GM12873 (cell line): ENCODE measurements at regions not wholly inside any gene's neighbourhood (a gene's known extent, or its start where the extent isn't known, plus 50 kb on each side); places are given as distances from the start of the nearest gene placed in this dataset.

ENCODE experiments used
- TF ChIP-seq, protein P1 (sequence below): IDR thresholded peaks from 2 replicates; pipeline ENCODE4 v1.5.1; 2012; ENCODE audit warnings: low read depth, mild to moderate bottlenecking, moderate library complexity, low read length, control low read depth; ENCODE audit not compliant: insufficient read depth; ENCODE audit errors: missing control alignments

DNA sequence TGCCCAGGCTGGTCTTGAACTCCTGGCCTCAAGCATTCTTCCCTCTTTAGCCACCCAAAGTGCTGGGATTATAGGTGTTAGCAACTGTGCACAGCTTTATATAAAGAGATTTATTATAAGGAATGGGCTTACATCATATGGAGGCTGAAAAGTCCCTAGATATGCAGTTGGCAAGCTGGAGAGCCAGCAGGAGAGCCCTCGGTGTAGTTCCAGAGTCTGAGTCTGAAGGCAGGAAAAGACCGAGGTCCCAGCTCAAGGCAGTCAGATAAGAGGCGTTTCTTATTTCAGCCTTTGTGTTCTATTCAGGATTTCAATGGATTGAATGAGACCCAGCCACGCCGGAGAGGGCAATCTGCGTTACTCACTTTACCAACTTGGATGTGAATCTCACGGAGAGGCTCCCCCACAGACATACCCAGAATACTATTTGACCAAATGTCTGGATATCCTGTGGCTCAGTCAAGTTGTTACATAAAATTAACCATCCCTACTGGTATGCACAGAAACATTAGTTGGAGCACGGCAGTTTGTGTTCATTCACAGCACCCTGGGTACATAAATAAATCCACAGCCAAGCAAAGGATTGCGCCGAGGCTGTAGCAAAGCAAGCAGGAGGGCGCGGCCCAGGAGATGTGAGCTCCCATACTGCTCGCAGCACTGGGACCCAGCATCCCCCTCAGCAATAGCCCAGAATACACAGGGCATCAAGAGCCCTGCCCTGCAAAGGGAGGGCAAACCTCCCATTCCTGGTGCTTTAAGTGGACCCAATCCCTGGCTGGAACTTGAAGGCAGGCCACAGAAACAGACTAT lies 158.4 kb upstream of the ZNF32 start:
- TF ChIP-seq, protein P1, sequence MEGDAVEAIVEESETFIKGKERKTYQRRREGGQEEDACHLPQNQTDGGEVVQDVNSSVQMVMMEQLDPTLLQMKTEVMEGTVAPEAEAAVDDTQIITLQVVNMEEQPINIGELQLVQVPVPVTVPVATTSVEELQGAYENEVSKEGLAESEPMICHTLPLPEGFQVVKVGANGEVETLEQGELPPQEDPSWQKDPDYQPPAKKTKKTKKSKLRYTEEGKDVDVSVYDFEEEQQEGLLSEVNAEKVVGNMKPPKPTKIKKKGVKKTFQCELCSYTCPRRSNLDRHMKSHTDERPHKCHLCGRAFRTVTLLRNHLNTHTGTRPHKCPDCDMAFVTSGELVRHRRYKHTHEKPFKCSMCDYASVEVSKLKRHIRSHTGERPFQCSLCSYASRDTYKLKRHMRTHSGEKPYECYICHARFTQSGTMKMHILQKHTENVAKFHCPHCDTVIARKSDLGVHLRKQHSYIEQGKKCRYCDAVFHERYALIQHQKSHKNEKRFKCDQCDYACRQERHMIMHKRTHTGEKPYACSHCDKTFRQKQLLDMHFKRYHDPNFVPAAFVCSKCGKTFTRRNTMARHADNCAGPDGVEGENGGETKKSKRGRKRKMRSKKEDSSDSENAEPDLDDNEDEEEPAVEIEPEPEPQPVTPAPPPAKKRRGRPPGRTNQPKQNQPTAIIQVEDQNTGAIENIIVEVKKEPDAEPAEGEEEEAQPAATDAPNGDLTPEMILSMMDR: no peak

DNA sequence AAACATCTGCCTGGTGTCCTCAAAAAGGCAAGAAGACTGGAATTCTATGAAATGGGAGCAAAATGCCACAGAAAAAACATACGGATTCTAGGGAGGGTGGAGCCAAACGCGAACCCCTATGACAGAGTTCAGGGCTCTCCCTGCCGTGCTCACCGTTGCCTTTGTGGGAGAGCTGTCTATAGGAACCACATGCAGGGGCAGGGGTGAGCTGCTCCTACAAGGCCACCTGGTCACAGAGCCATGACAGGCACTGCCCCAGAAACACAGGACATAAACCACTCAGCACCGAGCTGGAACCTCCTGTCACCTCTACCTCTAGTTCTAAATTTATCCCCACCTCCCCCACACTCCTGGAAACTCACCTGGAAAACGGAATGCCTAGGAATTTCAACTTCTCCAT lies 155.1 kb upstream of the ZNF32 start:
- TF ChIP-seq, protein P1: no peak

DNA sequence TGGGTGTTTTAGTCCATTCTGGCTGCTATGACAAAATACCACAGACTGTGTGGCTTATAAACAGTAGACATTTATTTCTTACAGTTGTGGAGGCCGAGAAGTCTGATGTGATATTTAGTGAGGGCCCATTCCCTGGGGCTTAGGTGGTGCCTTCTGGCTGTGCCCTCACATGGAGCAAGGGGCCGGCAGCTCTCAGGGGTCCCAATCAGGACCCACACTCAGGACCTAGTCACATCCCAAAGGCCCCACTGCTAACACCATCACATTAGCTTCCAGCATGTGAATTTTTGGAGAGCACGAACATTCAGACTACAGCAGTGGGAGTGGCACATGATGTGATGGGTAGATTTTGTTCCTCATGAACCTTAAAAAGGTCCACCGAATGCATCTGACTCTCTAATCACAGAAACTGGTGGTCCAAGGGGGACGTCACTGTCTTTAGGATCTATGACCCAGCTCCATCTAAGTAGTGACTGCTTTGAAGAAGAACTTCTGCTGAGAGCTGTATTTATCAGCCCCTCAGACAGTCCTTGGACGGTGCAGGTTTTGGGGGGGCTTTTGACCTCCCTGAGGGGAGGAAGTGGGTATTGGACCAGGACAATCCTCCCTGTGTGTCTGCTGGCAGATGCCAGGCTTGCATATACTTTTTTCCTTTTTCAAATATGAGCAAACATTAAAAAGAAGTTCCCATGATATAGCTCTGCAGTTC lies 154.5 kb upstream of the ZNF32 start:
- TF ChIP-seq, protein P1: no peak

DNA sequence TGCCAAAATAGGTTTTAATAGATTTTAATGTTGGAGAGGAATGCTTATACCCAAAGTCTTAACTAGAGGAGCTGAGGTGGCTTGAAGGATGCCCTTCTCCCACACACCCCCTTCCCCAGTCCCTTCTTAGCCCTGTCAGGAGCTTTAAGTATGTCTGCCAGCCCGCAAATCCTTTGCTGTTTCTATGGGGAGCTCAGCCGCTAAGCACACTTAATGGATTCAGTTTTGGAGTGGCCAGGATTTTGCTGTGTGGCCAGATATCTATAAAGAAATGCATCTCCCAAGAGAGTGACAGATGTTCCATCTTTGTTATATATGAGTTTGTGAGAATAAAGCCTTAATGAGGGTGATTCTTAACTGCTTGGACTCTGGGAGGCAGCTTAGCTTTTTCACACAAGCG lies 152.9 kb upstream of the ZNF32 start:
- TF ChIP-seq, protein P1: no peak

DNA sequence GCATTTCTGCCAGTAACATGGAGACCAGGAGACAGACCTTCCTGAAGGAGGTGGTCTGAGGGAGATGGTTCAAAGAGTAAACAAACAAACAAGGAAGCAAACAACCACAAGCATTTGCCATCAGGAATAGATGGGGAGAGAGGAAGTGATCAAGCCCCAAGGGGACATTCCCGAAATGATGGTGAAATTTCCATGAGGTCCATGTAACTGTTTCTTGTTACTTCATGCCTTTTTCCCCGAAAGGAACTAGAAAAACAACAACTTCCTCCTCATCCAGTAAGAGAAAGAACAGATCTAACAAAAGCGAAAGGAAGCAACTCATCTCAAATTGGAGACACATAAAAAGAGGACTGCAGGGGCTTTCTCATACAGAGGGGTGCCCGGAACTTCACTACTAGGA lies 152.5 kb upstream of the ZNF32 start:
- TF ChIP-seq, protein P1: no peak

DNA sequence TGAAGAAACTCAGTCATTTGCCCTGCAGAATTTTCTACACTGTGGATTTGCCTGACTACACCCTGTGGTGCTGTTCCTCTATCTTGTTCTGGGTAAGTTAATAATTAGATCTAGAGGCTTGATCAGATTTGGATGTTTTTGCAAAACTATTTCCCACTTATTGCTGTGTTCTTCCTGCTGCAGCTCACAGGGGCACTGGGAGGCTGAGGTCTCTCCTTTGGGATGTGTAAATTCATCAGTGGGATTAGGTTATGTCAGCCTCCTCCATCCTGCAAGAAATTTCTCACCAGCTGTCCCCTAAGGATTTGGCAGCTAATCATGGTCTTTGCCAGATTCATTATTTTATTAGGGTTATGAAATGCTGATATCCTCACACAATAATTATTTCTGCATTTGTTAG lies 148.1 kb upstream of the ZNF32 start:
- TF ChIP-seq, protein P1: no peak

DNA sequence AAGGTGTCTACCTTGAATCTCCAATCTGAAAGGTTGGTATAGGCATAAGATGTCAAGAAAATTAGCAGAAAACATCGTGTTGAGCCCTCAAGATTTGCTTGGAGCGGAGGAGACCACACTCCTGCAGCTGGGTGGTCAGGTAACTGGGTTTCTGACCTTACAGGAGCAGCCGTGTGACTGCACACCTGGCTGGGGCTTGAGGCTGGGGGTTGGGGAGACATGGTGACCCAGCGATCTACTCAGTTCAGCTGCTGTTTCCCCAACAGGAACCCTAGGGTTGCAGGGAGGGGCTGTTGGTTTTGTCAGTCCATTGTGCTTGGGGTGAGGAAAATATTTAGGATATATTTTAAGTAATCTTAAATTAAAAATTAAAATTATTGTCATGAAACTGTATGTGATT lies 147.0 kb upstream of the ZNF32 start:
- TF ChIP-seq, protein P1: no peak
